IMR-90 (cell line): ENCODE measurements at regions not wholly inside any gene's neighbourhood (a gene's known extent, or its start where the extent isn't known, plus 50 kb on each side); places are given as distances from the start of the nearest gene placed in this dataset.

Source experiments
- ATAC-seq: fragments of 200-7000 bp; cut with Tn5 transposase; 2 replicates; pipeline ENCODE4 v1.9.1; 2020; ENCODE audit warnings: low read depth, mild to moderate bottlenecking, moderate library complexity
- BruUV-seq: library from RNA; stranded (reverse); fragments of 400-500 nt; replicated peaks from 2 replicates; lab custom pipeline; 2021; lab: Mats Ljungman, UMichigan
- CTCF ChIA-PET: fragments of 300-600 bp; formaldehyde crosslinking; extraction: SDS; loops from one replicate; lab custom pipeline; 2021; ENCODE audit warnings: antibody characterized with exemption; lab: Yijun Ruan, JAX
- POLR2A ChIA-PET: fragments of 300-600 bp; sonication (Branson Sonifier 250); formaldehyde crosslinking; loops from one replicate; lab custom pipeline; 2022; ENCODE audit warnings: antibody characterized with exemption; ENCODE audit not compliant: unreplicated experiment; lab: Charles Lee
- DNase-seq: peaks from one replicate; pipeline ENCODE4 v3.0.0; 2013
- H2AFZ ChIP-seq: replicated peaks from 2 replicates; pipeline ENCODE3; 2013; ENCODE audit warnings: low read length, mild to moderate bottlenecking; ENCODE audit not compliant: poor library complexity
- H2AK5ac ChIP-seq: 2 replicates; pipeline ENCODE4 v1.6.1; 2013; ENCODE audit warnings: low read depth, low read length, inconsistent platforms
- H2AK9ac ChIP-seq: replicated peaks from 2 replicates; pipeline ENCODE3; 2013; ENCODE audit warnings: mild to moderate bottlenecking, low read depth, low read length, moderate library complexity; ENCODE audit not compliant: poor library complexity
- H2BK120ac ChIP-seq: 2 replicates; pipeline ENCODE4 v1.6.1; 2013; ENCODE audit warnings: low read depth, low read length, inconsistent platforms
- H2BK15ac ChIP-seq: 3 replicates; pipeline ENCODE4 v1.6.1; 2013; ENCODE audit warnings: low read depth, low read length, inconsistent platforms
- H2BK20ac ChIP-seq: 2 replicates; pipeline ENCODE4 v1.6.1; 2013; ENCODE audit warnings: low read depth, mild to moderate bottlenecking, inconsistent platforms, low read length, moderate library complexity
- H2BK5ac ChIP-seq: 2 replicates; pipeline ENCODE4 v1.6.1; 2013; ENCODE audit warnings: mild to moderate bottlenecking, low read depth, low read length, inconsistent platforms; ENCODE audit not compliant: poor library complexity, severe bottlenecking
- H3K14ac ChIP-seq: replicated peaks from 2 replicates; pipeline ENCODE4 v1.6.1; 2013; ENCODE audit warnings: low read depth, low read length, inconsistent platforms
- H3K18ac ChIP-seq: 2 replicates; pipeline ENCODE4 v1.6.1; 2013; ENCODE audit warnings: low read depth, low read length, control low read depth
- H3K23ac ChIP-seq: 2 replicates; pipeline ENCODE4 v1.6.1; 2013; ENCODE audit warnings: low read depth, low read length, inconsistent platforms
- H3K27ac ChIP-seq: 2 replicates; pipeline ENCODE4 v1.5.1; 2013; ENCODE audit warnings: mild to moderate bottlenecking, control low read depth, low read length; ENCODE audit not compliant: insufficient read depth
- H3K27me3 ChIP-seq: 2 replicates; pipeline ENCODE4 v1.6.1; 2013; ENCODE audit warnings: low read length; ENCODE audit not compliant: control insufficient read depth, insufficient read depth
- H3K36me3 ChIP-seq: 2 replicates; pipeline ENCODE4 v1.6.1; 2013; ENCODE audit warnings: low read length, mixed read lengths; ENCODE audit not compliant: control insufficient read depth, insufficient read depth
- H3K4ac ChIP-seq: 2 replicates; pipeline ENCODE4 v1.6.1; 2013; ENCODE audit warnings: low read depth, low read length, inconsistent platforms
- H3K4me1 ChIP-seq: 2 replicates; pipeline ENCODE4 v1.6.1; 2013; ENCODE audit warnings: low read length, mixed read lengths; ENCODE audit not compliant: control insufficient read depth, insufficient read depth
- H3K4me2 ChIP-seq: 2 replicates; pipeline ENCODE4 v1.6.1; 2013; ENCODE audit warnings: low read depth, mild to moderate bottlenecking, control low read depth, low read length, moderate library complexity
- H3K4me3 ChIP-seq: 2 replicates; pipeline ENCODE4 v1.5.1; 2013; ENCODE audit warnings: low read depth, mild to moderate bottlenecking, control low read depth, low read length, moderate library complexity; ENCODE audit not compliant: insufficient read depth
- H3K56ac ChIP-seq: 2 replicates; pipeline ENCODE4 v1.6.1; 2013; ENCODE audit warnings: low read length, inconsistent platforms; ENCODE audit not compliant: insufficient read depth; ENCODE audit errors: extremely low read depth
- H3K79me1 ChIP-seq, 2 experiments: 2 replicates each; pipeline ENCODE4 v1.6.1; 2013; ENCODE audit warnings: low read length in 2 of 2, inconsistent platforms in 1 of 2, low read depth in 1 of 2
- H3K9ac ChIP-seq: 2 replicates; pipeline ENCODE4 v1.6.1; 2013; ENCODE audit warnings: low read depth, low read length, control low read depth
- H3K9me1 ChIP-seq: 2 replicates; pipeline ENCODE4 v1.6.1; 2013; ENCODE audit warnings: low read length, inconsistent platforms; ENCODE audit not compliant: insufficient read depth
- H3K9me3 ChIP-seq: 2 replicates; pipeline ENCODE4 v1.6.1; 2013; ENCODE audit warnings: low read length; ENCODE audit not compliant: control insufficient read depth, insufficient read depth
- H4K20me1 ChIP-seq: 2 replicates; pipeline ENCODE4 v1.6.1; 2013; ENCODE audit warnings: low read length, inconsistent platforms; ENCODE audit not compliant: insufficient read depth
- H4K5ac ChIP-seq: 2 replicates; pipeline ENCODE4 v1.6.1; 2013; ENCODE audit warnings: mild to moderate bottlenecking, low read depth, low read length, control low read depth
- H4K8ac ChIP-seq, 2 experiments: 2 replicates each; pipeline ENCODE4 v1.6.1; 2013; ENCODE audit warnings: low read depth in 2 of 2, low read length in 2 of 2, control low read depth in 1 of 2, inconsistent platforms in 1 of 2
- H4K91ac ChIP-seq: 2 replicates; pipeline ENCODE4 v1.6.1; 2013; ENCODE audit warnings: low read depth, low read length, inconsistent platforms; ENCODE audit not compliant: insufficient read depth
- BHLHE40 ChIP-seq: fragments of 150-350 bp; IDR thresholded peaks from 2 replicates; pipeline ENCODE4 v1.6.1; 2016; ENCODE audit warnings: mild to moderate bottlenecking, low read depth, low read length
- CEBPB ChIP-seq: IDR thresholded peaks from 2 replicates; pipeline ENCODE4 v1.6.1; 2012; ENCODE audit warnings: low read depth, low read length, improper control_type of control experiment
- CHD1 ChIP-seq: IDR thresholded peaks from 2 replicates; pipeline ENCODE4 v1.6.1; 2012; ENCODE audit warnings: low read depth, low read length, improper control_type of control experiment
- CTCF ChIP-seq: conservative IDR thresholded peaks from 2 replicates; pipeline ENCODE4 v1.5.1; 2012; ENCODE audit warnings: mild to moderate bottlenecking, low read depth, low read length, improper control_type of control experiment
- FOS ChIP-seq: fragments of 150-350 bp; IDR thresholded peaks from 2 replicates; pipeline ENCODE4 v1.6.1; 2016; ENCODE audit warnings: low read depth, low read length
- MAFK ChIP-seq: IDR thresholded peaks from 2 replicates; pipeline ENCODE4 v1.6.1; 2012; ENCODE audit warnings: low read depth, low read length, improper control_type of control experiment
- MAZ ChIP-seq: IDR thresholded peaks from 2 replicates; pipeline ENCODE4 v1.6.1; 2012; ENCODE audit warnings: low read depth, mild to moderate bottlenecking, low read length, improper control_type of control experiment, moderate library complexity, borderline replicate concordance
- MXI1 ChIP-seq: IDR thresholded peaks from 2 replicates; pipeline ENCODE4 v1.6.1; 2012; ENCODE audit warnings: low read depth, mild to moderate bottlenecking, low read length, moderate library complexity, borderline replicate concordance
- NFE2L2 ChIP-seq: fragments of 150-350 bp; IDR thresholded peaks from 2 replicates; pipeline ENCODE4 v1.6.1; 2016; ENCODE audit warnings: low read depth, mild to moderate bottlenecking, low read length
- POLR2A ChIP-seq: IDR thresholded peaks from 2 replicates; pipeline ENCODE4 v1.6.1; 2012; ENCODE audit warnings: mild to moderate bottlenecking, low read depth, low read length
- RAD21 ChIP-seq: IDR thresholded peaks from 2 replicates; pipeline ENCODE4 v1.6.1; 2012; ENCODE audit warnings: low read length, improper control_type of control experiment
- RCOR1 ChIP-seq: IDR thresholded peaks from 2 replicates; pipeline ENCODE4 v1.6.1; 2012; ENCODE audit warnings: mild to moderate bottlenecking, low read length, improper control_type of control experiment; ENCODE audit not compliant: insufficient replicate concordance
- RFX5 ChIP-seq: IDR thresholded peaks from 2 replicates; pipeline ENCODE4 v1.8.0; 2012; ENCODE audit warnings: low read depth, mild to moderate bottlenecking, low read length, moderate library complexity
- SMC3 ChIP-seq: fragments of 150-350 bp; IDR thresholded peaks from 2 replicates; pipeline ENCODE4 v1.6.1; 2016; ENCODE audit warnings: low read depth, mild to moderate bottlenecking, antibody characterized with exemption, low read length, moderate library complexity
- USF2 ChIP-seq: fragments of 150-350 bp; IDR thresholded peaks from 2 replicates; pipeline ENCODE4 v1.6.1; 2017; ENCODE audit warnings: mild to moderate bottlenecking, antibody characterized with exemption, low read length, low read depth
- WGBS, 2 experiments: methylation state at CpG; one replicate each; pipeline versions ENCODE4 v1.1.5 to v1.1.7; 2013; ENCODE audit warnings: missing lambda C conversion rate in 2 of 2; ENCODE audit not compliant: insufficient read length in 1 of 2; ENCODE audit errors: extremely low coverage in 2 of 2; 5-methylcytosine and 5-hydroxymethylcytosine counted together
- dilution Hi-C: fragments of 300-500 bp; cut with HindIII; formaldehyde crosslinking; loops from one replicate; pipeline ENCODE4 v1.14.3; 2018; ENCODE audit warnings: low sequenced_read_pairs; ENCODE audit not compliant: unreplicated experiment
- in situ Hi-C: fragments of 300-500 bp; cut with MboI; formaldehyde crosslinking; loops from 3 replicates; pipeline ENCODE4 v1.14.3; 2019; ENCODE audit warnings: low sequenced_read_pairs, inconsistent platforms, mixed read lengths
- intact Hi-C: fragments of 100-400 bp; cut with micrococcal nuclease; formaldehyde crosslinking; loops from 2 replicates; pipeline ENCODE4 v1.10.0; 2022
- TF ChIP-seq, protein P1 (sequence below): fragments of 150-350 bp; IDR thresholded peaks from 2 replicates; pipeline ENCODE4 v1.6.1; 2016; ENCODE audit warnings: low read depth, mild to moderate bottlenecking, low read length, moderate library complexity, borderline replicate concordance

DNA sequence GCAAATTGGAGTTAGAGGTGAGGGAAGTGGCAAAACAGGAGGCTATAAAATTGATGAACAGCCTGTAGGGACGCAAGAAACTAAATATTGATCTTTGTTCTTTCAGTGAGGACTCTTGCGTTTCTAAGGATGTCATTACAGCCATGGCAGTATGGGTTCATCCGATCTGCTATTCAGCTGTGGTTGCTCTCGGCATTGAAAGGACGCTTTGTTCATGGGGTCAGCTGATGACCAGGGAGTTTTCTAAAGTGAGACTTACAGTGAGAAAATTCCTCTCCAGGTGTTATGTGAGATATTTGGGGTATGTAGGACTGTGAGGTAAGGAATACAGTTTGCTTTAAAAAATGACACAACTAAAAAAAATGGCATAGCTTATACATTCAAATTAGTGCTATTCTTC, 52.7 kb upstream of the PELI1 start:
- Histone ChIP-seq H2BK15ac (no peak overlapping the region), H3K9ac (no peak overlapping the region), H3K56ac (no peak overlapping the region), H3K27ac (no peak overlapping the region), H2AK5ac (no peak overlapping the region), H3K4me2 (no peak overlapping the region), H2BK20ac (no peak overlapping the region), H2BK5ac (no peak overlapping the region), H3K9me1 (no peaks in the 10 kb centered on the region), H3K36me3 (no peaks in the 10 kb centered on the region), H3K27me3 (peaks cover 19% of the 10 kb centered on the region), H2AK9ac (no peak overlapping the region), H4K5ac (no peak overlapping the region), H3K4me1 (0 out of 2 replicates have a peak, but pooled peaks cover 1% of the 10 kb centered on the region), H3K9me3 (no peaks in the 10 kb centered on the region), H2BK120ac (no peak overlapping the region), H4K91ac (no peak overlapping the region), H3K18ac (no peak overlapping the region), H3K79me1 (no peaks in the 10 kb centered on the region), H3K4ac (no peak overlapping the region), H2AFZ (no peak overlapping the region), H3K14ac (no peak overlapping the region), H4K8ac (no peak overlapping the region), H3K23ac (no peak overlapping the region), H4K20me1 (no peaks in the 10 kb centered on the region), H3K4me3 (no peak overlapping the region)
- ChIA-PET CTCF (no interaction called here), POLR2A (no interaction called here)
- intact Hi-C loops (no loop called here), dilution Hi-C loops (no loop called here), in situ Hi-C loops (no loop called here)
- ATAC-seq: no peak
- no CpG with 5 or more reads among the region's 5 CpGs for WGBS, 2 experiments
- no peak for TF ChIP-seq FOS
- no peak for TF ChIP-seq RAD21
- TF ChIP-seq, protein P1, sequence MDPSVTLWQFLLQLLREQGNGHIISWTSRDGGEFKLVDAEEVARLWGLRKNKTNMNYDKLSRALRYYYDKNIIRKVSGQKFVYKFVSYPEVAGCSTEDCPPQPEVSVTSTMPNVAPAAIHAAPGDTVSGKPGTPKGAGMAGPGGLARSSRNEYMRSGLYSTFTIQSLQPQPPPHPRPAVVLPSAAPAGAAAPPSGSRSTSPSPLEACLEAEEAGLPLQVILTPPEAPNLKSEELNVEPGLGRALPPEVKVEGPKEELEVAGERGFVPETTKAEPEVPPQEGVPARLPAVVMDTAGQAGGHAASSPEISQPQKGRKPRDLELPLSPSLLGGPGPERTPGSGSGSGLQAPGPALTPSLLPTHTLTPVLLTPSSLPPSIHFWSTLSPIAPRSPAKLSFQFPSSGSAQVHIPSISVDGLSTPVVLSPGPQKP: no peak
- no peak for TF ChIP-seq MAZ
- no peak for TF ChIP-seq POLR2A
- no peak for TF ChIP-seq USF2
- no peak for TF ChIP-seq CHD1
- TF ChIP-seq MXI1: no peak
- no peak for TF ChIP-seq SMC3
- TF ChIP-seq BHLHE40: no peak
- TF ChIP-seq RFX5: no peak
- TF ChIP-seq CEBPB: no peak
- TF ChIP-seq NFE2L2: no peak
- TF ChIP-seq RCOR1: no peak
- TF ChIP-seq MAFK: no peak
- TF ChIP-seq CTCF: no peak
- BruUV-seq: no TSS peak
- no peak for DNase-seq
